Activated CD4-positive, alpha-beta T cell treated with anti-CD3 and anti-CD28 coated beads, Interleukin-2, Interleukin-4, amounts not matched to agents 100 ng/mL and 50 ng/mL, durations not matched to agents 16 hours and 8 hours (primary cell): ENCODE measurements at regions not wholly inside any gene's neighbourhood (a gene's known extent, or its start where the extent isn't known, plus 50 kb on each side); places are given as distances from the start of the nearest gene placed in this dataset.
"Not testable (repeated sequence)": the region's sequence is repeated elsewhere in the genome, so short reads cannot be mapped to it uniquely, and the experiment has no call there.

Experiments used
- DNase-seq: peaks from one replicate; pipeline ENCODE4 v3.0.0-alpha.2; 2020; ENCODE audit warnings: low spot score

DNA sequence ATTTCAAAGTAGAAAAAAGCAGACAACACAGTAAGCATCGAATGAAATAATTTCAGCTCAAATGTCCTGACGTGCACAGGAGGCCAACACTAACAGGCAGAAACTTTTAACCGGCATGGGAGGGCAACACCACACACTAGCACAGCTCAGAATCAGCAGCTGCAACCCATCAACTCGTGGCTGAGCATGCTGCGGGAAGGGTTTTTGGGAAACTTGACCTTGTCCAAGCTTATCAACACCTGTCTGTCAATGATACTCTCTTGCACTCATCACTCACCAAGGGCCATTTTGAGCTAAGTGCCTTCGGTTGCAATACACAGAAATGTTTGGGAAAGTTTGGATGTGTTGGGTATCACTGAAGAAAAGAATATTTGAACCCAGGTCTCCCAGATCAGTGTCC is 483.7 kb downstream of the TSHZ3 start:
- DNase-seq, result no peak

DNA sequence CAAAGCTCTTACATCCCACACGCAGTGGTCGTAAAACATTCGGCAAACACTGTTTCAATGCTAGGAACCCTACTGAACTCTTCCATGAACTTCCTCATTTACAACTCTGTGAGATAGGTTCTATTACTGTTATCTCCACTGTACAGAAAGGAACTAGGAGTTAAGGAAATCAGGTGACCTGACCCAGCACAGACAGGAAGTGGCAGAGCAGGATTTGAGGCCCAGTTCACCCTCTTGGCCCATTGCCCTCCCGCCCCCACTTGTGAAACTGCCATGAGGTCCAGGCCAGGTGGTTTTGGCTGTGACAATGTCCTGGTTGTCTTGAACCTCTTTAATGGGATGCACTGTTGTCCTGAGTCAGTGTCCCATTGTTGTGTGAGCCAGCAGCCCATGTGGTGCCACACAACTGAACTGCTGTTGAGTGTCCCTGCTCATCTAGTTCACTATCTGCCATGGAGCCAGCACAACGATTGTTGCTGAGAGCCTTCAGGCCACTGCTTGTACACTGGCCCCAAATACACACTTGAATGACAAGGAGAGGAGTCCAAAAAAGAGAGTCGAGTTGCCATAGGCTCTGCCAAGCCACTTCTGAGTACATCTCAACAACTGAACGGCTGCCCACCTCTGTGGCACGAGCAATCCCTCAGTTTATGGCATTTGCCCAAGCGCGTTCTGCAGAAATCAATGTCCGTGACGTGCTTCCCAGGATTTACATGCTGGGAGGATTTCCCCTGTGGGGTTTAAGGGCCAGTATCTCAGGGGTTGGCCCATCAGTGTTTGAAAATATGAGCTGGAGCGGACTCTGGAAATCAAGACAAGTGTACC is 484.6 kb downstream of the TSHZ3 start:
- DNase-seq, result no peak

- DNase-seq, result no peak
Measured at GRCh38 chr19:30862876-30863275, 486.4 kb downstream of the TSHZ3 start.

DNA sequence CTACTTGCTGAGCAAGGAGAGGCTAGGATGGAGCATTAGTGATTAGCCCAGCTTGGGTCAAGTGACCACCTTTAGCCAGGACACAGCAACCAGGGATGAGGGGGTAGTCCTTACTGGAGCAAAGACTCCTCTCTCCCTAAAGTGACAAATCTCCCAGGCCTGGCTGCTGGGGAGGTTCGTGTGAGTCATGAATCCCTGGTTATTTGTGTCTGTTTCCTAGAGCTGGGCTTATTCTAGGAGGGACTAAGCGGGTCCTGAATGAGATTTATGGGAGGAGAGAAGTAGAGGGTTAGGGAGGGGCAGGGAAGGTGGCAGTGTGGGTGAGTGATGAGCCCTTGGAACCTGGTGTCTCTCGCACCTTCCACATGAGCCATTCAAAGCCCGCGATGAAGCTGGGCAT is 487.3 kb downstream of the TSHZ3 start:
- DNase-seq, result no peak

DNA sequence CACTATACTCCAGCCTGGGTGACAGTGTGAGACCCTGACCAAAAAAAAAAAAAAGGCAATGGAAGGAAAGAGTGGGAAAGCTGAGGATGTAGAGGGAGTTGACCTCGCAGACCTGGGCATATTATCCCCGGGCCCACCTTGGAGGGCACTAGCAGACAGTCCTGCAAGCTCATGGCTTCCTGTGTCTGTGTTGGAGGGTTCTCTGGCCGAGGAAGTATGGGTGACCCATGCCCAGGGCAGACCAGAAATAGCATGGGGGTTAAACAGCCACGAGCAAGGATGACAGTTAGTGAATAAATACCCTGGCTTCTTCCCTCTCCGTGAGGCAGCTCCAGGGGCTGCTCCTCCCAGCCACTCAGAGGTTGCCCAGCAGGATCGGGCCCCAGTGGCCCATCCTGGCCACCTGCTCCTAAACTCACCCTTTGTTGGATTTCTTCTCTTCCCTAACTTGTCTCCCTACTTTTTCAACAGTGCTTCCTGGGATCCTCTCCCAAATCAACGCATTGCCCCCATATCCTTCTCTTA is 485.8 kb downstream of the ZNF536 start:
- no peak for DNase-seq

- DNase-seq, result no peak
Measured at GRCh38 chr19:30857388-30857787, 485.2 kb downstream of the ZNF536 start.

DNA sequence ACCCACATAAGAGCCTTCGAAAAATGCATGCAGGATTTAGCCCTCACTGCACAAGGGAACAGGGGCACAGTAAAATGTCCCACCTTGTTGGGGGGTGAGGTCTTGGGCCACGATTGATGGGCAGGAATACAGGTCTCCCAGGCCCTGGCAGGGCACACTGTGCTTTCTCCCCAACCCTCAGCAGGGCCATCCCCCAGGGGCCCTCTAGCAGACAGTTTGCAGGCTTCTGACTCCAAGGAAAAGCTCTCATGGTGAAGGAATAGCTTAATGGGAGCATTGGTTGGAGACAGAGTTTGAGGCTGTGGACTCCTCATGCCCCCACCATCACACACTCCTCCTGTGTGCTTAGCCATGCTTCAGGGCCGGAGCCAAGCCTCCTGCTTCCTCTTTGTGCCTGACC is 484.6 kb downstream of the ZNF536 start:
- no peak for DNase-seq

DNA sequence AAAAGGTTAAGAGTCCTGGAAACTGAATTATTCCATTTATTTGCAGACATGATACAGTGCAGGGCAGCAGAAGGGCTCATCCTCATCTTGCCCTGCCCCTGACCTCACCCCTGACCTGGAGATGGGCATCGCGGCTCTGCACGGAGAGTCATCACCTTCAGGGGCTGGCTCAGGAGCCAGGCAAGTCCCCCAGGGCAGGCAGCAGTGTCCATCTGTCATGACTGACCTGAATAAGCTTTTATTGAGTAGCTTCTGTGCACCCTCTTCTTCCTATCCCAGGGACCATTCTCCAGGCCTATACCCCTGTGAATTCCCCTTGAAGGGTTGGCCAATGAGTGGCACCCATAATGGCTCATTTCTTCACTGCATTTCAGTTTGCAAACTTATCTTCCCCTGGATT is 484.2 kb downstream of the ZNF536 start:
- no peak for DNase-seq

- DNase-seq, result no peak
Measured at GRCh38 chr19:30855442-30855841, 483.3 kb downstream of the ZNF536 start.

DNA sequence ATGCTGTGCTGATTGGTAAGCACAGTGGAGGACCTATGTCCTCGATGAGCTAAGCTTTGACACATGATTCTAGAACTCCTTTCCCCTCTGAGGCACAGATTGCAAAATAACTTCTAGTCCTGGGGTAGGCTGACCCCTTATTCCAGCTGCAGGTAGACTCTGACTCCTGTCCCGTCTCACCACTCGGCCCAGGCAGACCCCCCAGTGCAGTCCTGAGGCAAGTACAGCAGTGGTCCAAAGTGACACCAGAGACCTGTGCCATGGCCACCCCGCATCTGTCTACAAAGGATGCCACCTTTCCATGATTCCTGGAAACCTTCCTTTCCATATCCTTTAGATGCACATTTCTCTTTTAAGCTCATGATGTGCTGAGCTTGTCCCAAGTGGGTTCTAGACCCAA is 482.5 kb downstream of the ZNF536 start:
- DNase-seq, result no peak

DNA sequence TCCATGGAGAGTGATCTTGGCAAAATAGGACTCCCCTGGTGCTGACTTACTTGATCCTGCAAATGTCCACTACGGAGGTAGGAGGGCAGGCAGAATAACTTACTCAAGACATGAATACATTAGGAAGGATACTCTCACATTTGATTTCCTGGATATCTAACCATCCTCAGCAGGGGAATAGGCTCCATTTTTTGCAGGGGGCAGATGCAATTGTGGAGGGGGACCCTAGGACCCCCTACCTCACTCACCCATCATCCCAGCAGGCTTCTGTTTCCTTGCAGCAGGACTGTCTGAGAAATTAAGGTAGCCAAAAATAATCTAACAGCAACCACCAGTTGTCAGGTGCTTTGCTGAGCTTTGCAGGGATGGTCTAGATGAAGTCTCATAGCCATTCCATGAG is 482.0 kb downstream of the ZNF536 start:
- DNase-seq, result no peak

DNA sequence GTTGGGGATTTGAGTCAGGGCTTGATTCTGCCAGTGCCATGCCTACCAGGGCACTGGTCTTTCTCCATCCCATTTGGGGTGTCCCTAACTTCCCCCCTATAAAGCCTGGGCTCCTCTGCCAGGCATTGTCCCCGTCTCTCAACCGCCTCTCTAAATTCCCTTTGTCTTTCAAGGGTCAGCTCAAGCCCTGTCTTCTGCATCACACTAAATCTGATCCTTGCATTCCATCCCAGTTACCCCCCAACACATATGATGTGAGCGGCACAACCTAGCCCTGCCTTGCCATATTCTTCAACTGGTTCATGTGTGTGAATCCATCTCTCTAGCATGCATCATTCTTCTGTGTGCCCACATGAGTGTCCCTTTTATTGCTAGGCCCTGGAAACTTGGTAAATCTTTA is 480.9 kb downstream of the ZNF536 start:
- no peak for DNase-seq

DNA sequence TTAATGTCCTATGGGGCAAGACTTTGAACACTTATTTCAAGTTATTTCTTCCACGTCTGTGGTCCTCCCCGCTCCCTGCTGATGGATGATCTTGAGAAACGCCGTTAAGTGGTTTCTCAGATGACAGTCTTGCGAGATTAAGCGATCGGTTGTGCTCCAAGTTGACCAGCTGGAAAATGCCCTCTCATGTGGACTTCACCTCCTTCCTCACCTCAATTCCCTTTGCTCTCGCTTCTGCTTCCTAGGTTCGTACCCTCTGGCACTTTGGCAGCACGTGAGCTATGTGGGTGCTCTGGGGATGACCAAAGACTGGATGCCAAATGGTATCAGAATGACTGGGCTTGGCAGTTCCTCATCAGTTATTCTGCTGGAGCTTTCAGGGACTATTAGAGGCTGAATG is 480.0 kb downstream of the ZNF536 start:
- no peak for DNase-seq

GRCh38 chr19:30851646-30852045 is 479.5 kb downstream of the ZNF536 start:
- DNase-seq, result no peak

DNA sequence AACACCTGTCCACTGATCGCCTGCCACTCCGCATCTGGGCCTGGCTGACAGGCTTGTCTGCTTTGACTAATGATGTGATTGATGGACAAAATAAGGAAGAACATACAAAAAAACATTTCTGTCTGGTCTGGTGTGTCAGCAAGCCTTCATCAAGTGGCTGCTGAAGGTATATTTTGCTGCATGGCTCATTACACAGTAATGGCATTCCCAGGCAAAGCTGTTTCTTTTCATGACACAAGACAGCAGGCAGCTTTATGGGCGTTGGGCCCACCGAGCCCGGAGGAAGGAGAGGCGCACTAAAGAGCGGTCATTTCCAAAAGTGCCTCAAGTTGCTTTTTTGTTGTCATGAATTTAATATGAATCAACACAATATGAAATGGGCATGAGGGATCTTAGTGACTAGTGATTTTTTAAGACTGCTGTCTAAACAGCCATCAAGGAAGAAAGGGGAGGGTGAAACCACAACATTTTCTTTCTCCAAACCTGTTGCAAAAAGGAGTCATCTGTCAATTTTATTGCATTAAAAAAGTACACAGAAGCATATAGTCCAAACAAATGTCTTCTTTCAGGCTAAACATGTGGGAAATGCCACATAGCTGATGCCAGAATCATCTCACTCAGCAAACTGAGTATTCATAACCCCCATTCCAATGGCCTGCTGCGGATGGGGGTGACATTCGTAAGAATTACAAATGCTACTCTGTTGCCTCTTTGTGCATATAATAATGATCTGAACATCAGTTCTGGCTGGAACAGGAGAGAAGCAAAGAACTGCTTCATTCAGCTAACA is 476.6 kb downstream of the ZNF536 start:
- DNase-seq, result no peak

- no peak for DNase-seq
Measured at GRCh38 chr19:30846102-30846501, 473.9 kb downstream of the ZNF536 start.

- no peak for DNase-seq
Measured at GRCh38 chr19:30842926-30843325, 470.7 kb downstream of the ZNF536 start.

DNA sequence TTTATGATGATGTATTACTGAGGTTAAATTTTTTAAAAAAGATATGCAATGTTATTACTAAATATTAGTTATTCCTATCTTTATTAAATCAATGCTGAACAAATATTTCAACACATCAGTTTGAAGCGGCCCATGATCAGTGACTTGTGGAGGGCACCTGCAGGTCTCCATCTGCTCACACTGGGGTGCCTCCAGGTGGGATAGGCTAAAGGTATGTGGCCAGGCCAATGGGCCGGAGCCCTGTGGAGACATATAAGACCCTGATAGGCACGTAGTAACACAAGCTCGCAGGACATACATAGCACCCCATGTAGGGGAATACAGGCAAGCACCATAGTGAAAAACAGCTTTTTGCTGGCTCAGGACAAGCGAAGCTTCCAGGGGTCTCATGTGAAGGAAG is 469.8 kb downstream of the ZNF536 start:
- no peak for DNase-seq

- no peak for DNase-seq
Measured at GRCh38 chr19:30830875-30831274, 458.7 kb downstream of the ZNF536 start.

DNA sequence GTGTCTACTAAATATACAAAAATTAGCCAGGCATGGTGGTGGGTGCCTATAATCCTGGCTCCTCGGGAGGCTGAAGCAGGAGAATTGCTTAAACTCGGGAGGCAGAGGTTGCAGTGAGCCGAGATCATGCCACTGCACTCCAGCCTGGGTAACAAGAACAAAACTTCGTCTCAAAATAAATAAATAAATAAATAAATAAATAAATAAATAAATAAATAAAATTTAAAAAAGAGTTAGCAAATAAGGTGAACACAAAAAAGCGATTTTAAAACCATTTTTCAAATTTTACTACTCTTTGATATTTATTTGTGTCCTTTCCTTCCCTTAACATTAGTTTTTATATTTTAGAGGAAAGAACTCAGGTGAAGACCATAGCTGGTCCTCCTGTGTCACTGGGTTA is 453.3 kb downstream of the ZNF536 start:
- DNase-seq, result not testable (repeated sequence)

GRCh38 chr19:30824809-30825208 is 452.6 kb downstream of the ZNF536 start:
- no peak for DNase-seq

- DNase-seq, result no peak
Measured at GRCh38 chr19:30817965-30818567, 445.9 kb downstream of the ZNF536 start.

GRCh38 chr19:30817197-30817596 is 445.0 kb downstream of the ZNF536 start:
- no peak for DNase-seq
